ENCODE measurements at regions not wholly inside any gene's neighbourhood (a gene's known extent, or its start where the extent isn't known, plus 50 kb on each side); places are given as distances from the start of the nearest gene placed in this dataset.

GRCh38 chr2:16154061-16154460, 213.7 kb downstream of the MYCN start:
- Mint-ChIP-seq H3K27ac (ENCODE audit: unreplicated experiment) (no peak overlapping the region), H3K4me1 (ENCODE audit: unreplicated experiment) (no peaks in the 10 kb centered on the region), H3K9me3 (ENCODE audit: unreplicated experiment) (peaks cover 14% of the 10 kb centered on the region), H3K4me3 (ENCODE audit: unreplicated experiment) (no peak overlapping the region), H3K36me3 (ENCODE audit: unreplicated experiment) (no peaks in the 10 kb centered on the region), H3K27me3 (ENCODE audit: unreplicated experiment) (no peaks in the 10 kb centered on the region)
- DNase-seq (ENCODE audit: extremely low spot score, unreplicated experiment) = no peak
- no peak for TF ChIP-seq CTCF (IDR thresholded peaks at IDR 0.05)

DNA sequence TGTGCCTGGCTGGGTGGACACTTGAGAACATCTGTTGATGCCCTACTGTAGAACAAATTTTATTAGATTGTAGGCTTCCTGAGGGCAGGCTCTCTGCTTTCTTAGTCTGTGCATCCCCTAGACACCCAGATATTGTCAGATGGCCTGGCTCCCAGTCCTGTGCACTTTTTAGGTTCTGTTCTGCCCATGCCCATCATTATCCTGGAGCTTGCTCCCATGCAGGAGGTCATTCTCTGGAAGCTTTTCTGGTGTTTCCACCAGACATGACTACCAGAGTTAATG, 213.3 kb downstream of the MYCN start:
- Mint-ChIP-seq H3K27me3 (ENCODE audit: unreplicated experiment) (no peaks in the 10 kb centered on the region), H3K27ac (ENCODE audit: unreplicated experiment) (no peak overlapping the region), H3K4me3 (ENCODE audit: unreplicated experiment) (no peak overlapping the region), H3K36me3 (ENCODE audit: unreplicated experiment) (no peaks in the 10 kb centered on the region), H3K4me1 (ENCODE audit: unreplicated experiment) (no peaks in the 10 kb centered on the region), H3K9me3 (ENCODE audit: unreplicated experiment) (peaks cover 14% of the 10 kb centered on the region)
- DNase-seq (ENCODE audit: extremely low spot score, unreplicated experiment) = no peak
- TF ChIP-seq CTCF (IDR thresholded peaks at IDR 0.05) = no peak

- DNase-seq (ENCODE audit: extremely low spot score, unreplicated experiment) = no peak
- Mint-ChIP-seq H3K27ac (ENCODE audit: unreplicated experiment) (no peak overlapping the region), H3K27me3 (ENCODE audit: unreplicated experiment) (no peaks in the 10 kb centered on the region), H3K4me1 (ENCODE audit: unreplicated experiment) (no peaks in the 10 kb centered on the region), H3K4me3 (ENCODE audit: unreplicated experiment) (no peak overlapping the region), H3K9me3 (ENCODE audit: unreplicated experiment) (peaks cover 14% of the 10 kb centered on the region), H3K36me3 (ENCODE audit: unreplicated experiment) (no peaks in the 10 kb centered on the region)
- no peak for TF ChIP-seq CTCF (IDR thresholded peaks at IDR 0.05)
Observed at GRCh38 chr2:16152928-16153753, 212.8 kb downstream of the MYCN start.

DNA sequence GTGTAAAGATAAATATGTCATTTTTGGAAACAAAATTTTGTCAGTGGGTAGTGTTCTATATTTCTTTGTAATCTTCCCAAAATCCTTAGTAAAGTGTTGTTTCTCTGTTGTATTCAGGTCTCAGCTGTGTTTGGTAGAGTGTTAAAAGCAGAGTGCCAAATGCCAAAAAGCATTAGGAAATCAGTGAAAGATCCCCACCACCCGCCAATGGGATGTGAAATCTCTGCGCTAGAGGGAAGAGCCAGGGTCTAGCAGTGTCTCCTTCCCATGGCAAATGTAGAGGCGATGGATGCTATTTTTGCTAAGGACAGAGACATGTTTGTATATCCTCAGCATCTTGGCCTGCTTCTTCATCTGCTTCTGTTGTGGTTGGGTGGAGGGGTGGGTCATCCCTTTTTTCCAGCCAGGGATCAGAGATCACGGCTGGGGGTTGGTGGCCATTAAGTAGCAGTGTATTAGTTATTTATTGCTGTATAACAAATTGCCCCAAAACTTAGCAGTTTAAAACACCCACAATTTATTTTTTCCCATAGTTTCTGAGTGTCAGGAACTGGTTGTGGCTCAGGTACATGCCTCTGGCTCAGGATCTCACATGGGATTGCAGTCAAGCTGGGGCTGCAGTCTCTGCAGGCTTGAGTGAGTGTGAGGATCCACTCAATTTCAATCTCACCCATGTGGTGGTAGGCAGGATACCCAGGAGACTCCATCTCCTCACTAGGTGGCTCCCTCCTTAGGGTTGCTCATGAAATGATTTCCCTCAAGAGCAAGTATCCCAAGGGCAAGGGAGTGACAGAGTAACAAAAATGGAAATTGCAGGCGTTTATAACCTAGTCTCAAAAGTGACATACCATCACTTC, 211.9 kb downstream of the MYCN start:
- no peak for TF ChIP-seq CTCF (IDR thresholded peaks at IDR 0.05)
- no peak for DNase-seq (ENCODE audit: extremely low spot score, unreplicated experiment)
- no peak overlapping the region for H3K27ac Mint-ChIP-seq (ENCODE audit: unreplicated experiment)
- peaks cover 14% of the 10 kb centered on the region for H3K9me3 Mint-ChIP-seq (ENCODE audit: unreplicated experiment)
- H3K36me3 Mint-ChIP-seq (ENCODE audit: unreplicated experiment) = no peaks in the 10 kb centered on the region
- no peak overlapping the region for H3K4me3 Mint-ChIP-seq (ENCODE audit: unreplicated experiment)
- H3K27me3 Mint-ChIP-seq (ENCODE audit: unreplicated experiment) = no peaks in the 10 kb centered on the region
- no peaks in the 10 kb centered on the region for H3K4me1 Mint-ChIP-seq (ENCODE audit: unreplicated experiment)

DNA sequence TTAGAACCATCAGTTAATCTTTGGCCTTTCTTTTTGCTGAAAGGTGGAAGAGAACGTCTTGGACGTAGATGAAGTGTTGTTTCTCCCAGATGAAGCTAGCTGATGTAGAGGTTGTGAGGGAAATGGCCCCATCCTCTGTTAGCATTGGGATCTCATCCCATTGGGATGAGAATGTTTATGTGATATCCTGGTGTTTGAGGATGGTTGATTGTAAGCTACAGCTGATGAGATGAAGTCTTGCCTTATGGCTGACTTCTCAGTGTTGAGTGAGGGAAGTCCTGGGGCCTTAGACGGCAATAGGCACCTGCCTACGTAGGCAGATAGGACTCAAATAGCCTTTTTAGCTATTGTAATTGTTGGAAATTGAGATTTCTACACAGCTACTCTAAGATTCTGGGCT, 211.3 kb downstream of the MYCN start:
- Mint-ChIP-seq H3K27ac (ENCODE audit: unreplicated experiment) (no peak overlapping the region), H3K36me3 (ENCODE audit: unreplicated experiment) (no peaks in the 10 kb centered on the region), H3K4me3 (ENCODE audit: unreplicated experiment) (no peak overlapping the region), H3K9me3 (ENCODE audit: unreplicated experiment) (peaks cover 14% of the 10 kb centered on the region), H3K4me1 (ENCODE audit: unreplicated experiment) (no peaks in the 10 kb centered on the region), H3K27me3 (ENCODE audit: unreplicated experiment) (no peaks in the 10 kb centered on the region)
- TF ChIP-seq CTCF (IDR thresholded peaks at IDR 0.05) = no peak
- no peak for DNase-seq (ENCODE audit: extremely low spot score, unreplicated experiment)

All from osteocyte (in vitro differentiated cells).